Esophagus squamous epithelium (tissue), 4 donors: ENCODE measurements at regions not wholly inside any gene's neighbourhood (a gene's known extent, or its start where the extent isn't known, plus 50 kb on each side); places are given as distances from the start of the nearest gene placed in this dataset.

Source experiments
- POLR2A ChIP-seq, 4 donors: fragments of 450-650 bp; IDR thresholded peaks; one replicate each; pipeline ENCODE4 v1.6.1; 2017; ENCODE audit warnings: antibody characterized with exemption in 4 of 4, mild to moderate bottlenecking in 4 of 4, moderate library complexity in 3 of 4
- TF ChIP-seq, protein P1 (sequence below), 6 experiments: fragments of 450-650 bp in 4 of 6; fragments of 200-600 bp in 2 of 6; sonication (generic) in 2 of 6; IDR thresholded peaks; one replicate each; pipeline ENCODE4 v1.5.1; 2016 to 2019; ENCODE audit warnings: antibody characterized with exemption in 6 of 6, mild to moderate bottlenecking in 4 of 6, moderate library complexity in 4 of 6

DNA sequence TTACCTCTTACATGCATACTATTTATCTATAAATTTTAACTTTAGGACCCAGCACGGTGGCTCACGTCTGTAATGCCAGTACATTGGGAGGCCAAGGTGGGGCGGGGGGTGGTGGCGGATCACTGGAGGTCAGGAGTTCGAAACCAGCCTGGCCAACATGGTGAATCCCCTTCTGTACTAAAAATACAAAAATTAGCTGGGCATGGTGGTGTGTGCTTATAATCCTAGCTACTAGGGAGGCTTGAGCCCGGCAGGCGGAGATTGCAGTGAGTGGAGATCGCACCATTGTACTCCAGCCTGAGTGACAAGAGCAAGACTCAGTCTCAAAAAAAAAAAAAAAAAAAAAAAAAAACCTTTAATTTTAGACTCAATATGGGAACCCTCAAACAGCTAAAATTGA, 1582.6 kb upstream of the NUDT12 start:
- no peak for TF ChIP-seq POLR2A (IDR thresholded peaks at IDR 0.05)
- TF ChIP-seq, protein P1, sequence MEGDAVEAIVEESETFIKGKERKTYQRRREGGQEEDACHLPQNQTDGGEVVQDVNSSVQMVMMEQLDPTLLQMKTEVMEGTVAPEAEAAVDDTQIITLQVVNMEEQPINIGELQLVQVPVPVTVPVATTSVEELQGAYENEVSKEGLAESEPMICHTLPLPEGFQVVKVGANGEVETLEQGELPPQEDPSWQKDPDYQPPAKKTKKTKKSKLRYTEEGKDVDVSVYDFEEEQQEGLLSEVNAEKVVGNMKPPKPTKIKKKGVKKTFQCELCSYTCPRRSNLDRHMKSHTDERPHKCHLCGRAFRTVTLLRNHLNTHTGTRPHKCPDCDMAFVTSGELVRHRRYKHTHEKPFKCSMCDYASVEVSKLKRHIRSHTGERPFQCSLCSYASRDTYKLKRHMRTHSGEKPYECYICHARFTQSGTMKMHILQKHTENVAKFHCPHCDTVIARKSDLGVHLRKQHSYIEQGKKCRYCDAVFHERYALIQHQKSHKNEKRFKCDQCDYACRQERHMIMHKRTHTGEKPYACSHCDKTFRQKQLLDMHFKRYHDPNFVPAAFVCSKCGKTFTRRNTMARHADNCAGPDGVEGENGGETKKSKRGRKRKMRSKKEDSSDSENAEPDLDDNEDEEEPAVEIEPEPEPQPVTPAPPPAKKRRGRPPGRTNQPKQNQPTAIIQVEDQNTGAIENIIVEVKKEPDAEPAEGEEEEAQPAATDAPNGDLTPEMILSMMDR (IDR thresholded peaks at IDR 0.05), result no peak
